DMS53 treated with DMSO at 0.1 percent for 48 hours (cell line): ENCODE measurements at regions not wholly inside any gene's neighbourhood (a gene's known extent, or its start where the extent isn't known, plus 50 kb on each side); places are given as distances from the start of the nearest gene placed in this dataset.

Experiments
- DNase-seq: peaks from one replicate; lab custom pipeline; 2025; ENCODE audit not compliant: unreplicated experiment; lab: John Stamatoyannopoulos, UW

DNA sequence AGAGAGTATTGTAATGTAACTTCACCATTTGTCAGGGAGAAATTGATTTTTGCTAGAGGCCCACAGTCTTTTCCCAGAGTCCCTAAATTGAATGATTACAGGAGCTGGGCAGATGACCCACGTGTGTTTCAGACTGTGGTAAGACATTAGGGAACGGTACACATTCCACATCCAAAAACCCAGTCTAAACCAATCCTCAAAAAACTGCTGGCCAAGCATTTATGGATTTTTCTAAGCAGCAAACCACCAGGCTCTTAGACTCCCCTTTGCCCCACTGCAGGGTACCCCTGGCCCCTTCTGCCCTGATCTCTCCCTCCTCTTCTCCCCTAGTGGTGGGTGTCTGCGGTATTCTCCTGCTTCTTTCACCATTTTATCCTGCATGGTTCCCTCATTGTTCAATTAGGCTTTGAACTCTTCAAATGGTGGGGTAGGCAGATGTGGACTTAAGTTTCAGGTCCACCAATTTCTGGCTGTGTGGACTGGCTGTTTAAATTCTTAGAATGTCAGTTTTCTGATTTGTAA, 135.5 kb upstream of the SORCS3 start:
- DNase-seq, result no peak

GRCh38 chr10:104509981-104510380, 131.1 kb upstream of the SORCS3 start:
- no peak for DNase-seq

DNA sequence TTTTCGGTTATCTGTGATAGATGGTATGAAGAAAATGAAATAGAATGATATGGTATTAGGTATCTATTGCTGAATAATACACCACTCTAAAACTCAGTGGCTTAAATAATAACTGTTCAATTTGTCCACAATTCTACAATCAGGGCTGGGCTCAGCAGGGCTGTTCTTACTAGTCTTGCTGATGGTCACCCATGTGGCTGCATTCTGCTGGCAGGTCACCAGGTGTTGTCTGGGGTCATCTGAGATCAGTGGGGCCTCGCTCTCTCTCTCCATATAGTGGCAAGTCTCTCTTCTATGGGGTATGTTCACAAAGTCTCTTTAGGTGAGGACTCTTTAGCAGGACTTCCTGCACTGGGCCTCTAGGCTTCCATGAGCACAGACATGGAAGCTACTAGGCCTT, 130.4 kb upstream of the SORCS3 start:
- no peak for DNase-seq

DNA sequence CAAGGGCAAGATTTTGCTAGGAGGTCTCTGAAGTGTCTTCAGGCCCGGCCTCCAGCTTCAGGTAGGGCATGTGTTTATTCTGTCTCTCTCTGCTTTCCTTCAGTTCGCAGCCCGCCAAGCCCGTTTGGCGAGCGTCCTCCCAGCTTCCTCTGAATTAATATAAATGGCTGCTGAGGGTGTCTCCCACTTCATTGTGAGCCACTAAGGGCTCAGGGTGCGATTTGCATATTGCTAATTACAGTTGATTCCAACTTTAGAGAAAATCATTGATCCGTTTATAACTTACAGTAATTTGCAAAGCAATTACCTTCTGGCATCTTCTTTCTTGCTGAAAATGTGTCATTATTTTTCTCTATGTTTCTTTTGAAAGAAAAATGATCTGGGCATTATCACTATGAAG, 128.3 kb upstream of the SORCS3 start:
- no peak for DNase-seq

DNA sequence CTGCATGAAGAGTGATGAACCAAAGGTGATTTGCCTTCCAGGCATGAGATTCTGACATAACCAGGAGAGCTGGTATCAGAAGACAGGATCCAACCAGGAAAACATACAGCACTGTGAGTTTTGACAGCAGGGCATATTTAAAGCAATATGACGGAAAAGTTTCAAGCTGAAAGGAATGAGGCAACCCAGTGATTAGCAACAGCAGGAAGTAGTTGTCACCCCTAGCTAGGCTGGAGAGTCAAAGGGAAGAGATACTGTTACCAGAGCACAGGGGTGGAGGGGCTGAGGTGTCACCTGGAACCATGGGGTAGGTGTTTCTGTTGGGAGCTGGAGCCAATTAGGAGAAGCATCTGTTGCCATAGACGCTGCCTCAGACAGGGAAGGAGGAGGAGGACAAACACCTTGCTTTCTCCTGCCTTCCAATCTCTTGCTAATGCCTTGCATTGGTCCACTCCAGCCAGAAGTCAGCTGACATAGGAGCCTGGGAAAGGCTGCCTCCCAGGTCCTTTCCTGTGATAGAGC, 125.4 kb upstream of the SORCS3 start:
- DNase-seq, result no peak

GRCh38 chr10:104516986-104517385, 124.1 kb upstream of the SORCS3 start:
- no peak for DNase-seq

DNA sequence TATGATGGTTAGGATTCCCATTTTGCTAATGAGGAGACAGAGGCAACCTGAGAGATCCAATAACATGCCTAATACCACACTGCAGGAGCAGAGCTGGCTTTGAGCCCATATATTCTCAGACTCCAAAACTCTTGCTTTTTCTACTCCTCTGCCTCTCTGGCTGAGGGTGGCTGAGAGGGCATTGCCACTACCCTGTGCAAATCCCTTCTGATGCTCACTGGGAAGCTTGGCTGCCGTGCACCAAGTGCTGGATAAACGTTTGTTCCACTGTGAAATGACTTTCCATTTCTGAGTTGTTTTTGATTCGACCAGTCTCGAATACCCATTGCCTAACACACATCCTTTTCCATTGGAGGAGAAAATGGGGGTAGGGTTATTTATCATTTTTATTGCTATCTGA, 123.1 kb upstream of the SORCS3 start:
- DNase-seq, result no peak

GRCh38 chr10:104518891-104519290, 122.2 kb upstream of the SORCS3 start:
- no peak for DNase-seq

DNA sequence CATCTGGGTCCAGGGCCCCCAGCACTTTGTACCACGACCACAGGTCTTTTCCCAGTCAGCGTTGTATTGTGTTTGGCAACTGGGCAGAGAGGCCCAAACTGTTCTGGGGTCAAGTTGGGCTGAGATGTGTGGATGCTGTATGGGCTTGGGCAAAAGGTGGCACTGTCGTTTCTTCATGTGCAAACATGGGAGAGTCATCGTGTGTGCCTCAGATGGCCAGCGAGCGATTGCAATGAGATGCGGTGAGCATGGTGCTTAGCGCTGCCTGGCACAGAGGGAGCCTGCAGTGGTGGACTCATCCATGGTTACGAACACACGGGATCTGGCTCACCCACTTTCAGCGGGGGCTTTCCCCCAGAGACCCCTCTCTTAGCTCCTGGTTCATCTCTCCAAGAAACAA, 120.4 kb upstream of the SORCS3 start:
- DNase-seq, result no peak

DNA sequence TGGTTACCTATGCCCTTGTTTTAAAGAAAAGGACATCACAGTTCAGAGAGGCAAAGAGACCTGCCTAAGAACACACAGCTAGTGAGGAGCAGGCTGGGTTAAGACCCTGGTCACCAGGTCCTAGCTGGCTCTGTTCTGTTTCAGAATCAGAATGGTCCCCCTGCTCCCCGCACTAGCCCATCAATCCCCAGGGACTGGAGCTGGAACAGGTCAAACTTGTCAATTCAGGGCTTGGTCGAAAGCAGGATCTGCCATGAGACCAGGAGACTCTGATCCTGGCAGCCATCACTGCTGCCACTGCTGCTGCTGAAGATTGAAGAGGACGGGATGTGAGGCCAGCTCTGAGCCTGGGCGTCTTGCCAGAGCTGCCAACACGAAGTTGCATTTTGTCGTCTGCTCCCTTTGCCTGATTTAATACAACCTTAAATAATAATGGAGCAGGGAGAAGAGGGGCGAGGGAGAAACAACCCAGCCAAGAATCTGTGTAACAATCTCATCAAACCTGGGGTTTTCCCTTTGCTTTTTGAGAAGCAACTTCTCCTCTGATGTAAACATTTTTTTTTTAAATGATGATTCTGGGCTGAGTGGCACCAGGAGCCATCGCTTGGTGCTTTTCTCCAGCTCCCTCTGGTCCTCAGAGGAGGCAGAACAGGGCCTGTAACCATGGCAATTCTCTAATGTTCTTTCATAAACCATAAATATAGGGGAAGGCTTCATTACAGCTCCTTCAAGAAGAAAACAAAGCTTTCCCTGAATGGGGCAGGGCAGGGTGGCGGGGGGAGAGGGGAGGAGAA, 119.0 kb upstream of the SORCS3 start:
- no peak for DNase-seq

- no peak for DNase-seq
Measured at GRCh38 chr10:104526188-104526587, 114.9 kb upstream of the SORCS3 start.

GRCh38 chr10:104527013-104527412, 114.1 kb upstream of the SORCS3 start:
- no peak for DNase-seq

GRCh38 chr10:104540181-104540580, 100.9 kb upstream of the SORCS3 start:
- no peak for DNase-seq

DNA sequence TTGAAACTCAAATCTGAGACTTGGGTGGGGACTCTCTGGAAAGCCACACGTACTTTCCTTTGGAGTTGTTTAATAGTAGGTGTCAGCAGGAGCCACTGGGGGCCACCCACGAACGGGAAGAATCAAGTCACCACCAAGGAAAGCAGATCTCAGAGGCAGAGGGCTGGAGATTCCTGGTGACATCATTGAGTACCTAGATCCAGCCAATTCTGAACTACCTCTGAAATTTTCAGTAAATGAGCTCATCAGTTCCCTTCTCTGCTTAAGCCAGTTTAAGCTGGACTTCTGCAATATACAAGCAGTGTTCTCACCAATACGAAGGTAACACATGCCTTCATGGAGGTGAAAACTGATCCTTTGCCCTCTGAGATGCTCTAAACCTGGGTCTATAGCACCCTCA, 99.3 kb upstream of the SORCS3 start:
- DNase-seq, result no peak

- DNase-seq, result no peak
Measured at GRCh38 chr10:104546336-104546735, 94.8 kb upstream of the SORCS3 start.

- no peak for DNase-seq
Measured at GRCh38 chr10:104546756-104547155, 94.3 kb upstream of the SORCS3 start.

- DNase-seq, result no peak
Measured at GRCh38 chr10:104548090-104548489, 93.0 kb upstream of the SORCS3 start.

DNA sequence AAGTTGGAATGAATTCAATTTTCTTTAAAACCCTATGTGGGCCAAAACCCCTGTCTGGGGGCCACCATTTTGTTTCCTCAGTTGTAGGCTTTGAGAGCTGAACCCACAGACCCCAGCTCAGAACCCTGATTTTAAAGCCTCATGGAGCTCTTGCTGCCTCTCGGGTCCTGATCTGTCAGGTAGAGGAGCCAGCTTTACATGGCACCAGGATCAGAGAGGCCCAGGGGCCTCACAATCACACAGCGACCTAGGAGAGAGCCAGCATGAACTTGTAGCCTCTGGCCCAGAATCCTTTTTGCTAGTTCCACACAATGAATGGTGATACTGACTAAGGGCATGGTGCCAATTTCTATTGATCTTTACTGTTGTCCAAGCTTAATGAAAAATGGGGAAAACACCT, 84.3 kb upstream of the SORCS3 start:
- DNase-seq, result no peak

GRCh38 chr10:104557966-104558365, 83.1 kb upstream of the SORCS3 start:
- DNase-seq, result no peak

DNA sequence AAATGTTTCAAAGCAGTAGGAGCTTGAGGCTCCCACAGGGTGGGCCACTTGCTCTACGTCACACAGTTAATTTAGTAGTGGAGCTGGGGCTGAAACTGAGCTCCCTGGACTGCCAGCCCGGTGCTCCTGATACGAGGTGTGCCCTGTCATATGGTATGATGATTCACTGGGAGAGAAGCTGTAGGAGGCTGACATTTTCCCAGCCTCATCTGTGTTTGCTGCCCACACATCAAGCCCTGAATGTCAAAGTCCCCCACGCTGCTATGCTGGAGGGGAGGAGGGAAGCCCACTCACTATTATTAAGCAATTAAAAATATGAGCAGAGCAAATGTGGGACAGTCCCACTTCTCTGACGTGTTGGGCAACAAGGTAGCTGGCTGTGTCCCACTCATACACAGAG, 81.2 kb upstream of the SORCS3 start:
- no peak for DNase-seq

- DNase-seq, result no peak
Measured at GRCh38 chr10:104563051-104563450, 78.0 kb upstream of the SORCS3 start.

DNA sequence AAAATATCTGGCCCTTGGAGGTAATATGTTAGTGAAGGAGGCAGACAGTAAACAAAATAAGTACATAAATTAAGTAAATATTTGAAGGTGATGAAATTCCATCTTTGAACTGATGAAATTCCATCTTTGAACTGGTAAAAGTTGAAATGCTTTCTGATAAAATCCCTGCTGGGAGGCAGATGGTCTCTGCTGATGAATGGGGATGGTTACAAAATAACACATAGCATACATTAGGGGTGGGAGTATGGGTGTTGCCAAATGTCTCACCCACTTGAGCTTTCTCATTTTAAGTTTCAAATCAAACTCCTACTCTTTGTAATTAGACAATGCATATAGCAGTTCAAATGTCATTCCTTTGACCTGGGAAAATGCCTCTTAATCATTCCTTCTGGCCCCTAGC, 77.5 kb upstream of the SORCS3 start:
- DNase-seq, result no peak

- DNase-seq, result no peak
Measured at GRCh38 chr10:104574427-104574826, 66.7 kb upstream of the SORCS3 start.
